ENCODE measurements at regions not wholly inside any gene's neighbourhood (a gene's known extent, or its start where the extent isn't known, plus 50 kb on each side); places are given as distances from the start of the nearest gene placed in this dataset.

DNA sequence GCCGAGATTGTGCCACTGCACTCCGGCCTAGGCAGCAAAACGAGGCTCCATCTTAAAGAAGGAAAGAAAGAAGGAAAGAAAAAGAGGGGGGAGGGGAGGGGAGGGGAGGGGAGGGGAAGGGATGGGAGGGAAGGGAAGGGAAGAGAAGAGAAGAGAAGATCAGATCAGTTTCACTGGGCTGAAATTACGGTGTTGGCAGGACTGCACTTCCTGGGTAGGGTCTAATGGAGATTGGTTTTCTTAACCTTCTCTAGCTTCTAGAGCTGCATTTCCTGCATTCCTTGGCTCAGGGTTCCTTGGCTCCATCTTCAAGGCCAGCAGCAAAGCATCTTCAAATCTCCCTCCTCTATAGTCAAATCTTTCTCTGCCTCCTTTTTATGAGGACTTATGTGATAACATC, 349.1 kb upstream of the CRIM1 start:
- TF ChIP-seq CTCF (conservative IDR thresholded peaks at IDR 0.05; ENCODE audit: low read length) = no peak
- TF ChIP-seq EZH2phosphoT487 (IDR thresholded peaks at IDR 0.05; ENCODE audit: borderline replicate concordance) = no peak
